Uterus (tissue), 2 donors: ENCODE measurements at regions not wholly inside any gene's neighbourhood (a gene's known extent, or its start where the extent isn't known, plus 50 kb on each side); places are given as distances from the start of the nearest gene placed in this dataset.

ENCODE experiments used
- POLR2A ChIP-seq, 2 donors: fragments of 450-650 bp; IDR thresholded peaks; one replicate each; pipeline ENCODE4 v1.6.1; 2016; ENCODE audit warnings: antibody characterized with exemption in 2 of 2, mild to moderate bottlenecking in 1 of 2, moderate library complexity in 1 of 2
- TF ChIP-seq, protein P1 (sequence below), 4 experiments: fragments of 200-600 bp in 2 of 4; fragments of 450-650 bp in 2 of 4; sonication (generic) in 2 of 4; IDR thresholded peaks; one replicate each; pipeline ENCODE4 v1.5.1; 2016 to 2019; ENCODE audit warnings: antibody characterized with exemption in 4 of 4, mild to moderate bottlenecking in 2 of 4, moderate library complexity in 1 of 4

DNA sequence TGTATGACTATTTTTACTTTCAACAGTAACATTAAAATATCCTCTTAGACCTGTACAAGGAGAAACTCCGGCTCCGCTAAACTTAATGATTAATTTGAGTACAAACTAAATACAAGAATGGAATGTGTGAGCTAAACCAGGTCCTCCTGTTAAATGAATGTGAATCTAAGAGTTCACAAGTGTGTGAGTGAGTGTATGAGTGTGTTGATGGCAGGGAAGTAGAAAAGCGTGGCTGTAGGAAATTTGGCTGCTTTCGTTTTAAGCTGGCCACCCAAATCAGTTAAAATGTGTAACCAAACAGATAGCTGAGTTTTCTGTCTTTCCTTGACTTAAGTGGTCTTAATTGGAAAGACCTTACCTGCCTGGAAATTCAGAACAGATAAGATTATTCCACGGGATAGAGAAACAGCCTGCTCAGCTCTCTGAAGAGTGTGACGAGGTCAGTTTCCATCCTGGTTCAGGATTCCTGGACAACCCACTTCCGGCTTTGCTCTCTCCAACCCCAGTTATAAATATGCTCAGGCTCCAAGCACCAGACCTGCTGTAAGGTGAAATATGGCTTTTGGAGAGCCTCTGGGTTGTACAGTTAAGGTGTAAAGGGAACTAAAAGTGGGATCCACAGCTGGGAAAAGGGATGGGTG is 908.6 kb upstream of the EDIL3 start:
- TF ChIP-seq, protein P1, sequence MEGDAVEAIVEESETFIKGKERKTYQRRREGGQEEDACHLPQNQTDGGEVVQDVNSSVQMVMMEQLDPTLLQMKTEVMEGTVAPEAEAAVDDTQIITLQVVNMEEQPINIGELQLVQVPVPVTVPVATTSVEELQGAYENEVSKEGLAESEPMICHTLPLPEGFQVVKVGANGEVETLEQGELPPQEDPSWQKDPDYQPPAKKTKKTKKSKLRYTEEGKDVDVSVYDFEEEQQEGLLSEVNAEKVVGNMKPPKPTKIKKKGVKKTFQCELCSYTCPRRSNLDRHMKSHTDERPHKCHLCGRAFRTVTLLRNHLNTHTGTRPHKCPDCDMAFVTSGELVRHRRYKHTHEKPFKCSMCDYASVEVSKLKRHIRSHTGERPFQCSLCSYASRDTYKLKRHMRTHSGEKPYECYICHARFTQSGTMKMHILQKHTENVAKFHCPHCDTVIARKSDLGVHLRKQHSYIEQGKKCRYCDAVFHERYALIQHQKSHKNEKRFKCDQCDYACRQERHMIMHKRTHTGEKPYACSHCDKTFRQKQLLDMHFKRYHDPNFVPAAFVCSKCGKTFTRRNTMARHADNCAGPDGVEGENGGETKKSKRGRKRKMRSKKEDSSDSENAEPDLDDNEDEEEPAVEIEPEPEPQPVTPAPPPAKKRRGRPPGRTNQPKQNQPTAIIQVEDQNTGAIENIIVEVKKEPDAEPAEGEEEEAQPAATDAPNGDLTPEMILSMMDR (IDR thresholded peaks at IDR 0.05): no peak
- no peak for TF ChIP-seq POLR2A (IDR thresholded peaks at IDR 0.05)
